OCI-LY1 (cell line): ENCODE measurements at regions not wholly inside any gene's neighbourhood (a gene's known extent, or its start where the extent isn't known, plus 50 kb on each side); places are given as distances from the start of the nearest gene placed in this dataset.

Source experiments
- H2AFZ ChIP-seq: fragments of 200-600 bp; sonication (generic), shearing (Covaris generic); 2 replicates; pipeline ENCODE4 v1.6.0; 2014; ENCODE audit warnings: antibody characterized with exemption, mild to moderate bottlenecking, low read length
- H3F3A ChIP-seq: fragments of 200-600 bp; sonication (generic), shearing (Covaris generic); 2 replicates; pipeline ENCODE4 v1.6.0; 2014; ENCODE audit warnings: mild to moderate bottlenecking, antibody characterized with exemption, low read length, moderate library complexity; ENCODE audit not compliant: insufficient read depth
- H3K27ac ChIP-seq: fragments of 200-600 bp; sonication (generic); 2 replicates; pipeline ENCODE4 v1.5.1; 2014; ENCODE audit warnings: low read length, mixed run types, mild to moderate bottlenecking, low read depth; ENCODE audit not compliant: poor library complexity, severe bottlenecking
- H3K27me3 ChIP-seq: fragments of 200-600 bp; sonication (generic); 2 replicates; pipeline ENCODE4 v1.6.0; 2014; ENCODE audit warnings: antibody characterized with exemption, mild to moderate bottlenecking, low read length, moderate library complexity; ENCODE audit not compliant: insufficient read depth
- H3K36me3 ChIP-seq: fragments of 200-600 bp; sonication (generic); 2 replicates; pipeline ENCODE4 v1.6.1; 2014; ENCODE audit warnings: mild to moderate bottlenecking, antibody characterized with exemption, low read length, moderate library complexity, mixed read lengths; ENCODE audit not compliant: insufficient read depth
- H3K4me1 ChIP-seq: fragments of 200-600 bp; sonication (generic); 2 replicates; pipeline ENCODE4 v1.5.1; 2014; ENCODE audit warnings: mild to moderate bottlenecking, low read length, moderate library complexity; ENCODE audit not compliant: insufficient read depth, severe bottlenecking
- H3K4me2 ChIP-seq: fragments of 200-600 bp; sonication (generic), shearing (Covaris generic); 2 replicates; pipeline ENCODE4 v1.6.1; 2014; ENCODE audit warnings: low read length
- H3K4me3 ChIP-seq: fragments of 200-600 bp; sonication (generic); 2 replicates; pipeline ENCODE4 v1.5.1; 2014; ENCODE audit warnings: low read length, low read depth, mild to moderate bottlenecking, mixed read lengths; ENCODE audit not compliant: poor library complexity, severe bottlenecking
- H3K79me2 ChIP-seq: fragments of 200-600 bp; shearing (Covaris generic); 2 replicates; pipeline ENCODE4 v1.6.1; 2016; ENCODE audit warnings: mixed run types, low read length, mixed read lengths; ENCODE audit not compliant: insufficient read depth
- H3K9ac ChIP-seq: fragments of 200-600 bp; sonication (generic), shearing (Covaris generic); 2 replicates; pipeline ENCODE4 v1.6.1; 2014; ENCODE audit warnings: mild to moderate bottlenecking, low read length, mixed read lengths
- H3K9me2 ChIP-seq: fragments of 200-600 bp; sonication (generic), shearing (Covaris generic); 2 replicates; pipeline ENCODE4 v1.6.1; 2014; ENCODE audit warnings: low read depth, mild to moderate bottlenecking, low read length, mixed read lengths
- H3K9me3 ChIP-seq: fragments of 200-600 bp; shearing (Covaris generic); 2 replicates; pipeline ENCODE4 v1.6.1; 2014; ENCODE audit warnings: low read length, mixed read lengths
- H4K20me1 ChIP-seq: fragments of 200-600 bp; sonication (generic), shearing (Covaris generic); 2 replicates; pipeline ENCODE4 v1.6.0; 2016; ENCODE audit warnings: mild to moderate bottlenecking, low read length; ENCODE audit not compliant: insufficient read depth
- EZH2 ChIP-seq: fragments of 200-600 bp; sonication (generic), shearing (Covaris generic); IDR thresholded peaks from 2 replicates; pipeline ENCODE4 v1.8.0; 2017; ENCODE audit warnings: borderline replicate concordance, mixed run types, mild to moderate bottlenecking, antibody characterized with exemption, low read length, moderate library complexity, mixed read lengths
- TF ChIP-seq, protein P1 (sequence below): fragments of 200-600 bp; sonication (generic), shearing (Covaris generic); IDR thresholded peaks from 2 replicates; pipeline ENCODE4 v1.5.1; 2017; ENCODE audit warnings: mild to moderate bottlenecking, antibody characterized with exemption, low read length, moderate library complexity, mixed read lengths

- no peaks in the 10 kb centered on the region for H3K9me3 ChIP-seq
- H2AFZ ChIP-seq = no peak overlapping the region
- no peaks in the 10 kb centered on the region for H3K36me3 ChIP-seq
- no peak overlapping the region for H3K27ac ChIP-seq
- no peaks in the 10 kb centered on the region for H3K79me2 ChIP-seq
- H4K20me1 ChIP-seq = no peaks in the 10 kb centered on the region
- no peaks in the 10 kb centered on the region for H3F3A ChIP-seq
- no peaks in the 10 kb centered on the region for H3K27me3 ChIP-seq
- H3K4me3 ChIP-seq = no peak overlapping the region
- H3K9me2 ChIP-seq = no peaks in the 10 kb centered on the region
- H3K4me2 ChIP-seq = no peak overlapping the region
- no peak for TF ChIP-seq EZH2
- TF ChIP-seq, protein P1, sequence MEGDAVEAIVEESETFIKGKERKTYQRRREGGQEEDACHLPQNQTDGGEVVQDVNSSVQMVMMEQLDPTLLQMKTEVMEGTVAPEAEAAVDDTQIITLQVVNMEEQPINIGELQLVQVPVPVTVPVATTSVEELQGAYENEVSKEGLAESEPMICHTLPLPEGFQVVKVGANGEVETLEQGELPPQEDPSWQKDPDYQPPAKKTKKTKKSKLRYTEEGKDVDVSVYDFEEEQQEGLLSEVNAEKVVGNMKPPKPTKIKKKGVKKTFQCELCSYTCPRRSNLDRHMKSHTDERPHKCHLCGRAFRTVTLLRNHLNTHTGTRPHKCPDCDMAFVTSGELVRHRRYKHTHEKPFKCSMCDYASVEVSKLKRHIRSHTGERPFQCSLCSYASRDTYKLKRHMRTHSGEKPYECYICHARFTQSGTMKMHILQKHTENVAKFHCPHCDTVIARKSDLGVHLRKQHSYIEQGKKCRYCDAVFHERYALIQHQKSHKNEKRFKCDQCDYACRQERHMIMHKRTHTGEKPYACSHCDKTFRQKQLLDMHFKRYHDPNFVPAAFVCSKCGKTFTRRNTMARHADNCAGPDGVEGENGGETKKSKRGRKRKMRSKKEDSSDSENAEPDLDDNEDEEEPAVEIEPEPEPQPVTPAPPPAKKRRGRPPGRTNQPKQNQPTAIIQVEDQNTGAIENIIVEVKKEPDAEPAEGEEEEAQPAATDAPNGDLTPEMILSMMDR = no peak
- H3K9ac ChIP-seq = no peak overlapping the region
- peaks cover 12% of the 10 kb centered on the region for H3K4me1 ChIP-seq
Measured at GRCh38 chr4:145345401-145345800, 136.3 kb upstream of the SMAD1 start.

DNA sequence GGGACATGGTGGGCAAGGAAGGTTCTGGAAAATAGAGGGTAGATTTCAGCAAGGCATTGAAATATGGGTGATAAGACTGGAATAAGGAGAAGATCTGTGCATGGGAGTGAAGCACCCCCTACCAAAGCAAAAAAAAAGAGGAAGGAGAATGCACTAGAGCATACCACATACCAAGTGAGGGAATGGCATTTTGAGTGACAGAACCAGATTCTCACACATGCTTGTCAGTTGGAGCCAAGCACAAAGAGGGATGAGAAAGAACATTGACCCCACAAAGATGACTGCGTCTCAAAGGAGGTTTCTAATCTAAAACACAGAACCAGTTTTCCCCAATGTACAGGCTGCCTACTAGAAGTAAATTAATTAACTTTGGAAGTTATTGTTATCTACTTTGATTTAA is 140.3 kb upstream of the SMAD1 start:
- Histone ChIP-seq H2AFZ (no peak overlapping the region), H3F3A (no peaks in the 10 kb centered on the region), H3K9me3 (no peaks in the 10 kb centered on the region), H3K27me3 (no peaks in the 10 kb centered on the region), H3K79me2 (no peaks in the 10 kb centered on the region), H3K4me1 (peaks cover 36% of the 10 kb centered on the region), H3K4me3 (no peak overlapping the region), H4K20me1 (no peaks in the 10 kb centered on the region), H3K4me2 (no peak overlapping the region), H3K9ac (no peak overlapping the region), H3K27ac (no peak overlapping the region), H3K9me2 (no peaks in the 10 kb centered on the region), H3K36me3 (no peaks in the 10 kb centered on the region)
- TF ChIP-seq, protein P1 = no peak
- TF ChIP-seq EZH2 = no peak

DNA sequence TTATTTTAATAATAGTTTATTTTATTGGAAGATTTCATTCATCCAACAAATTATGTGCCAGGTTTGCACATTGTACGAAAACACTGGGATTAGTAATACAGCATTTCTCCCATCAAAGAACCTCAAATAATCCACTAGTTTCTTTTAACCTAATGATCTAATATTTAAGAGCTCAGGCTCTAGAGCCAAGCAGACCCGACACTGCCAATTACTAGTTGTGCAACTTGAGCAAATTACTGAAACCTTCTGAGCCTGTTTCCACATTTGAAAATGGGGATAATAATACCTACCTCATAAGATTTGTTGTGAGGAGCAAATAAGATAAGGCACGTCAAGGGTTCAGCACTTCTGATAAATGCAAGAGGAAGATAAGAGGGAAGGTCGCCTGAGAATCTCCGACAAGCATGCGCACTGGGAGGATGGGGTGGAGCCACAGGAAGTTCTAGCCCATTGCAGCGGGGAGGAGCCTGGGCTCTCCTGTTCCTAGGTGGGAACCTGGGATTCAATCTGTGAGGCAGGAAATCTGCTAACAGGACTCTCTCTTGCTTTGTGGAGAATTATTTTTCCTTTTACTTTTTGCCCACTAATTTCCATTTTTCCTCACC is 141.5 kb upstream of the SMAD1 start:
- H3K27me3 ChIP-seq = no peaks in the 10 kb centered on the region
- no peaks in the 10 kb centered on the region for H3K36me3 ChIP-seq
- no peaks in the 10 kb centered on the region for H3K9me3 ChIP-seq
- TF ChIP-seq, protein P1 = no peak
- no peak for TF ChIP-seq EZH2
- no peak overlapping the region for H3K27ac ChIP-seq
- H3K9ac ChIP-seq = no peak overlapping the region
- H3K4me2 ChIP-seq = no peak overlapping the region
- H3K79me2 ChIP-seq = no peaks in the 10 kb centered on the region
- H4K20me1 ChIP-seq = no peaks in the 10 kb centered on the region
- no peaks in the 10 kb centered on the region for H3F3A ChIP-seq
- no peak overlapping the region for H2AFZ ChIP-seq
- H3K4me3 ChIP-seq = no peak overlapping the region
- no peaks in the 10 kb centered on the region for H3K9me2 ChIP-seq
- peaks cover 36% of the 10 kb centered on the region for H3K4me1 ChIP-seq
